ENCODE measurements at regions not wholly inside any gene's neighbourhood (a gene's known extent, or its start where the extent isn't known, plus 50 kb on each side); places are given as distances from the start of the nearest gene placed in this dataset.

- Histone ChIP-seq H3K4me1 (no peaks in the 10 kb centered on the region), H3K9me3 (peaks cover 0 to 12% (median 0%) of the 10 kb centered on the region in 12 donors), H3K27me3 (no peaks in the 10 kb centered on the region), H3K4me3 (no peak overlapping the region), H3K27ac (no peak overlapping the region), H3K36me3 (no peaks in the 10 kb centered on the region)
- no peak for TF ChIP-seq POLR2A (IDR thresholded peaks at IDR 0.05)
- TF ChIP-seq, protein P1, sequence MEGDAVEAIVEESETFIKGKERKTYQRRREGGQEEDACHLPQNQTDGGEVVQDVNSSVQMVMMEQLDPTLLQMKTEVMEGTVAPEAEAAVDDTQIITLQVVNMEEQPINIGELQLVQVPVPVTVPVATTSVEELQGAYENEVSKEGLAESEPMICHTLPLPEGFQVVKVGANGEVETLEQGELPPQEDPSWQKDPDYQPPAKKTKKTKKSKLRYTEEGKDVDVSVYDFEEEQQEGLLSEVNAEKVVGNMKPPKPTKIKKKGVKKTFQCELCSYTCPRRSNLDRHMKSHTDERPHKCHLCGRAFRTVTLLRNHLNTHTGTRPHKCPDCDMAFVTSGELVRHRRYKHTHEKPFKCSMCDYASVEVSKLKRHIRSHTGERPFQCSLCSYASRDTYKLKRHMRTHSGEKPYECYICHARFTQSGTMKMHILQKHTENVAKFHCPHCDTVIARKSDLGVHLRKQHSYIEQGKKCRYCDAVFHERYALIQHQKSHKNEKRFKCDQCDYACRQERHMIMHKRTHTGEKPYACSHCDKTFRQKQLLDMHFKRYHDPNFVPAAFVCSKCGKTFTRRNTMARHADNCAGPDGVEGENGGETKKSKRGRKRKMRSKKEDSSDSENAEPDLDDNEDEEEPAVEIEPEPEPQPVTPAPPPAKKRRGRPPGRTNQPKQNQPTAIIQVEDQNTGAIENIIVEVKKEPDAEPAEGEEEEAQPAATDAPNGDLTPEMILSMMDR (IDR thresholded peaks at IDR 0.05), result no peak
- DNase-seq, result no peak
- intact Hi-C loops (cut with DNase I), result no loop called here
- 92 to 95% (median 94%) methylated on average over 10 of the region's 10 CpGs for WGBS, 4 donors
- ATAC-seq, result no peak
Observed at GRCh38 chr7:132690174-132690573, 113.9 kb upstream of the PLXNA4 start.

DNA sequence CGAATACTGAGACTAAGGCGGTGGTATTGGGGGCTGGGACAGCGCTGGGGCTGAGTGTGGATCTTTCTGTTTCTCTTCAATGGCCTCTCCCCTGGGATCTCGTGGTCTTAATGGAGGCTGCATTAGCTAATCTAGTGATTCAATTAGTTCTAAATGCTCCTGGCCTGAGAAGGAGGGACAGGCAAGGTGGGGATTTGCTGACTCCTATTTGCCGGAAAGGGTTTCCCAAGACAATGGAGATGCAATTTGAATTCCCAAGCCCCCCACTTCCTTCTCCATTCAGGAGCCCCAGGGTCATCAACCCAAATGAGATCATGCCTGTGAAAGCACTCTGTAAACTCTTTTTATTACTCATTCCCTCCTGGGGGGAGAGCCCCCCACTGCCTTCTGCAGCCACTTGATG lies 111.7 kb upstream of the PLXNA4 start:
- intact Hi-C loops (cut with DNase I), result no loop called here
- DNase-seq, result no peak
- no peaks in the 10 kb centered on the region for H3K4me1 ChIP-seq
- H3K4me3 ChIP-seq, result no peak overlapping the region
- H3K27me3 ChIP-seq, result no peaks in the 10 kb centered on the region
- no peak for ATAC-seq
- no peaks in the 10 kb centered on the region for H3K36me3 ChIP-seq
- H3K9me3 ChIP-seq, result peaks cover 0 to 12% (median 0%) of the 10 kb centered on the region in 12 donors
- H3K27ac ChIP-seq, result no peak overlapping the region
- 55 to 87% (median 81%) methylated on average over 5 of the region's 5 CpGs for WGBS, 4 donors
- TF ChIP-seq, protein P1 (IDR thresholded peaks at IDR 0.05), result no peak
- TF ChIP-seq POLR2A (IDR thresholded peaks at IDR 0.05), result no peak

GRCh38 chr7:132687016-132687415 lies 110.7 kb upstream of the PLXNA4 start:
- H3K4me1 ChIP-seq, result no peaks in the 10 kb centered on the region
- H3K27me3 ChIP-seq, result no peaks in the 10 kb centered on the region
- no peak for ATAC-seq
- 92 to 96% (median 93%) methylated on average over 1 of the region's 1 CpG for WGBS, 4 donors
- H3K36me3 ChIP-seq, result no peaks in the 10 kb centered on the region
- intact Hi-C loops (cut with DNase I), result no loop called here
- H3K27ac ChIP-seq, result no peak overlapping the region
- TF ChIP-seq POLR2A (IDR thresholded peaks at IDR 0.05), result no peak
- no peak for DNase-seq
- no peak overlapping the region for H3K4me3 ChIP-seq
- peaks cover 0 to 12% (median 0%) of the 10 kb centered on the region in 12 donors for H3K9me3 ChIP-seq

GRCh38 chr7:132685277-132685676 lies 109.0 kb upstream of the PLXNA4 start:
- no peaks in the 10 kb centered on the region for H3K27me3 ChIP-seq
- TF ChIP-seq, protein P1 (IDR thresholded peaks at IDR 0.05), result no peak
- TF ChIP-seq POLR2A (IDR thresholded peaks at IDR 0.05), result no peak
- no peak for DNase-seq
- no peaks in the 10 kb centered on the region for H3K4me1 ChIP-seq
- no peak for ATAC-seq
- H3K27ac ChIP-seq, result no peak overlapping the region
- intact Hi-C loops (cut with DNase I), result no loop called here
- WGBS, 4 donors, result 93 to 100% (median 96%) methylated on average over 2 of the region's 2 CpGs
- H3K4me3 ChIP-seq, result no peak overlapping the region
- H3K36me3 ChIP-seq, result no peaks in the 10 kb centered on the region
- peaks cover 0 to 12% (median 0%) of the 10 kb centered on the region in 12 donors for H3K9me3 ChIP-seq

Data from heart left ventricle (tissue), 16 donors.